CD14-positive monocyte (primary cell): ENCODE measurements at regions not wholly inside any gene's neighbourhood (a gene's known extent, or its start where the extent isn't known, plus 50 kb on each side); places are given as distances from the start of the nearest gene placed in this dataset.

Experiments used
- DNase-seq, 3 donors: peaks; one replicate each; pipeline ENCODE4 v3.0.0-alpha.2; 2011 to 2022
- H2AFZ ChIP-seq: 2 replicates; pipeline ENCODE4 v1.6.0; 2012; ENCODE audit warnings: mild to moderate bottlenecking, low read depth, low read length, inconsistent platforms; ENCODE audit not compliant: insufficient read depth, poor library complexity, severe bottlenecking
- H3K27ac ChIP-seq, 2 donors: 1 replicate in 1 of 2; 2 replicates in 1 of 2; pipeline ENCODE4 v1.5.1; 2012 to 2013; ENCODE audit warnings: low read length in 2 of 2, control low read depth in 1 of 2, inconsistent platforms in 1 of 2, low read depth in 1 of 2, mild to moderate bottlenecking in 1 of 2
- H3K27me3 ChIP-seq, 2 donors: one replicate each; pipeline versions ENCODE4 v1.6.0 to v1.6.1; 2011 to 2013; ENCODE audit warnings: low read length in 2 of 2; ENCODE audit not compliant: control insufficient read depth in 2 of 2, insufficient read depth in 2 of 2
- H3K36me3 ChIP-seq, 2 donors: replicated peaks in 1 of 2; 1 replicate in 1 of 2; 2 replicates in 1 of 2; pipeline versions ENCODE4 v1.5.1 to v1.6.1; 2012 to 2013; ENCODE audit warnings: low read length in 2 of 2, control low read depth in 1 of 2, inconsistent platforms in 1 of 2, mild to moderate bottlenecking in 1 of 2; ENCODE audit not compliant: insufficient read depth in 2 of 2, control insufficient read depth in 1 of 2
- H3K4me1 ChIP-seq, 2 donors: 1 replicate in 1 of 2; 2 replicates in 1 of 2; pipeline versions ENCODE4 v1.5.1 to v1.6.1; 2012 to 2013; ENCODE audit warnings: low read length in 2 of 2, control low read depth in 1 of 2, inconsistent platforms in 1 of 2, mild to moderate bottlenecking in 1 of 2, moderate library complexity in 1 of 2; ENCODE audit not compliant: insufficient read depth in 2 of 2, control insufficient read depth in 1 of 2
- H3K4me2 ChIP-seq: replicated peaks from 2 replicates; pipeline ENCODE3; 2012; ENCODE audit warnings: low read length, moderate library complexity, mild to moderate bottlenecking; ENCODE audit not compliant: poor library complexity, severe bottlenecking; ENCODE audit errors: extremely low read depth
- H3K4me3 ChIP-seq, 3 experiments: fragments of 200-600 bp in 1 of 3; sonication (generic) in 1 of 3; replicated peaks in 1 of 3; 1 replicate in 2 of 3; 2 replicates in 1 of 3; pipeline ENCODE4 v1.5.1; 2011 to 2013; ENCODE audit warnings: low read length in 3 of 3, mild to moderate bottlenecking in 3 of 3, control low read depth in 2 of 3, low read depth in 2 of 3, inconsistent platforms in 1 of 3, moderate library complexity in 1 of 3
- H3K79me2 ChIP-seq: 2 replicates; pipeline ENCODE4 v1.6.0; 2012; ENCODE audit warnings: mild to moderate bottlenecking, control low read depth, inconsistent platforms, low read length, moderate library complexity; ENCODE audit not compliant: insufficient read depth
- H3K9ac ChIP-seq: 2 replicates; pipeline ENCODE4 v1.6.0; 2017; ENCODE audit warnings: low read length, mild to moderate bottlenecking; ENCODE audit not compliant: insufficient read depth, poor library complexity, severe bottlenecking
- H3K9me3 ChIP-seq, 2 donors: replicated peaks in 1 of 2; 1 replicate in 1 of 2; 2 replicates in 1 of 2; pipeline versions ENCODE4 v1.5.1 to v1.6.1; 2012 to 2013; ENCODE audit warnings: low read length in 2 of 2, control low read depth in 1 of 2; ENCODE audit not compliant: control insufficient read depth in 1 of 2, insufficient read depth in 1 of 2
- H4K20me1 ChIP-seq: 2 replicates; pipeline ENCODE4 v1.6.0; 2012; ENCODE audit warnings: mild to moderate bottlenecking, low read length, control low read depth, moderate library complexity; ENCODE audit not compliant: insufficient read depth
- H3K27ac Mint-ChIP-seq, 7 donors: one replicate each; pipeline ENCODE4 v1.8.0; 2020; ENCODE audit warnings: mild to moderate bottlenecking in 7 of 7, mixed read lengths in 7 of 7, moderate library complexity in 6 of 7, inconsistent platforms in 2 of 7
- H3K27me3 Mint-ChIP-seq, 3 donors: one replicate each; pipeline ENCODE4 v1.8.0; 2021 to 2022; ENCODE audit warnings: low read depth in 3 of 3, mild to moderate bottlenecking in 3 of 3, mixed read lengths in 3 of 3, moderate library complexity in 3 of 3, inconsistent platforms in 1 of 3
- H3K36me3 Mint-ChIP-seq, 2 donors: one replicate each; pipeline ENCODE4 v1.8.0; 2020; ENCODE audit warnings: mixed read lengths in 2 of 2, inconsistent platforms in 1 of 2, mild to moderate bottlenecking in 1 of 2
- H3K4me1 Mint-ChIP-seq: one replicate; pipeline ENCODE4 v1.8.0; 2020; ENCODE audit warnings: mild to moderate bottlenecking, mixed read lengths
- H3K4me3 Mint-ChIP-seq, 2 donors: one replicate each; pipeline ENCODE4 v1.8.0; 2020; ENCODE audit warnings: mild to moderate bottlenecking in 2 of 2, mixed read lengths in 2 of 2, moderate library complexity in 1 of 2
- H3K9me3 Mint-ChIP-seq, 7 donors: one replicate each; pipeline ENCODE4 v1.8.0; 2020 to 2022; ENCODE audit warnings: mixed read lengths in 7 of 7, mild to moderate bottlenecking in 6 of 7, moderate library complexity in 6 of 7, inconsistent platforms in 2 of 7
- CTCF ChIP-seq: fragments of 200-600 bp; IDR thresholded peaks from one replicate; pipeline ENCODE4 v1.8.0; 2022; ENCODE audit warnings: antibody characterized with exemption, mild to moderate bottlenecking
- WGBS: methylation state at CpG from one replicate; pipeline ENCODE4 v1.1.5; 2013; ENCODE audit warnings: missing lambda C conversion rate; ENCODE audit not compliant: insufficient coverage; 5-methylcytosine and 5-hydroxymethylcytosine counted together
- intact Hi-C, 2 donors: fragments of 100-400 bp; cut with micrococcal nuclease; formaldehyde crosslinking; loops; one replicate each; pipeline versions ENCODE4 v1.15.0 to v1.15.1; 2023

- Mint-ChIP-seq H3K9me3 (peaks cover 4 to 23% (median 9%) of the 10 kb centered on the region in 7 donors), H3K27ac (no peak overlapping the region)
These were observed 297.2 kb upstream of the TARS1 start for GRCh38 chr5:33143405-33144123.

GRCh38 chr5:33146881-33147280 is 293.9 kb upstream of the TARS1 start:
- H3K27me3 Mint-ChIP-seq, result no peaks in the 10 kb centered on the region
- H3K36me3 Mint-ChIP-seq, result no peaks in the 10 kb centered on the region
- Histone ChIP-seq H3K36me3 (no peaks in the 10 kb centered on the region), H3K27me3 (no peaks in the 10 kb centered on the region), H3K9ac (no peak overlapping the region), H3K4me2 (no peak overlapping the region), H3K4me3 (no peak overlapping the region), H4K20me1 (no peaks in the 10 kb centered on the region), H3K4me1 (no peaks in the 10 kb centered on the region), H3K9me3 (peaks cover 0 to 9% of the 10 kb centered on the region in 2 donors), H2AFZ (no peak overlapping the region), H3K27ac (no peak overlapping the region), H3K79me2 (no peaks in the 10 kb centered on the region)
- no peak for DNase-seq
- no peaks in the 10 kb centered on the region for H3K4me1 Mint-ChIP-seq
- no peak overlapping the region for H3K4me3 Mint-ChIP-seq
- H3K27ac Mint-ChIP-seq, result no peak overlapping the region
- intact Hi-C loops, result no loop called here
- TF ChIP-seq CTCF, result no peak
- H3K9me3 Mint-ChIP-seq, result peaks cover 0 to 9% (median 5%) of the 10 kb centered on the region in 7 donors

More at GRCh38 chr5:33143405-33144123, 297.2 kb upstream of the TARS1 start:
- no peak for DNase-seq
- no peaks in the 10 kb centered on the region for H4K20me1 ChIP-seq
- no peaks in the 10 kb centered on the region for H3K4me1 ChIP-seq
- H3K9me3 ChIP-seq, result peaks cover 6 to 15% of the 10 kb centered on the region in 2 donors
- H3K27ac ChIP-seq, result no peak overlapping the region
- no CpG with 5 or more reads among the region's 4 CpGs for WGBS
- H3K36me3 ChIP-seq, result no peaks in the 10 kb centered on the region
- H3K4me1 Mint-ChIP-seq, result no peaks in the 10 kb centered on the region
- H3K79me2 ChIP-seq, result no peaks in the 10 kb centered on the region
- no peaks in the 10 kb centered on the region for H3K27me3 Mint-ChIP-seq
- H3K4me2 ChIP-seq, result no peak overlapping the region
- H3K36me3 Mint-ChIP-seq, result no peaks in the 10 kb centered on the region
- no peak overlapping the region for H3K4me3 Mint-ChIP-seq
- intact Hi-C loops, result no loop called here
- no peak overlapping the region for H3K4me3 ChIP-seq
- no peaks in the 10 kb centered on the region for H3K27me3 ChIP-seq
- no peak for TF ChIP-seq CTCF
- H3K9ac ChIP-seq, result no peak overlapping the region
- no peak overlapping the region for H2AFZ ChIP-seq
